GM21528 (cell line): ENCODE measurements at regions not wholly inside any gene's neighbourhood (a gene's known extent, or its start where the extent isn't known, plus 50 kb on each side); places are given as distances from the start of the nearest gene placed in this dataset.

Experiments used
- ATAC-seq: cut with Tn5 transposase; IDR thresholded peaks from one replicate; pipeline ENCODE4 v1.9.1; 2021; ENCODE audit warnings: mild to moderate bottlenecking, moderate library complexity; ENCODE audit not compliant: unreplicated experiment, low FRiP score

GRCh38 chr9:116039312-116039711 is 114.3 kb upstream of the PAPPA start:
- ATAC-seq: no peak

- no peak for ATAC-seq
Observed at GRCh38 chr9:116039893-116040292, 113.7 kb upstream of the PAPPA start.

- no peak for ATAC-seq
Observed at GRCh38 chr9:116042321-116042720, 111.3 kb upstream of the PAPPA start.

GRCh38 chr9:116045083-116045482 is 108.5 kb upstream of the PAPPA start:
- ATAC-seq: no peak

- no peak for ATAC-seq
Observed at GRCh38 chr9:116048081-116048480, 105.5 kb upstream of the PAPPA start.

GRCh38 chr9:116049456-116049855 is 104.1 kb upstream of the PAPPA start:
- ATAC-seq: no peak

GRCh38 chr9:116051528-116051927 is 102.1 kb upstream of the PAPPA start:
- ATAC-seq: no peak

- no peak for ATAC-seq
Observed at GRCh38 chr9:116055536-116055935, 98.1 kb upstream of the PAPPA start.

GRCh38 chr9:116057371-116057770 is 96.2 kb upstream of the PAPPA start:
- ATAC-seq: no peak

- no peak for ATAC-seq
Observed at GRCh38 chr9:116058421-116058820, 95.2 kb upstream of the PAPPA start.

GRCh38 chr9:116059466-116059865 is 94.1 kb upstream of the PAPPA start:
- ATAC-seq: no peak

GRCh38 chr9:116060631-116061030 is 93.0 kb upstream of the PAPPA start:
- no peak for ATAC-seq

GRCh38 chr9:116061546-116062205 is 91.9 kb upstream of the PAPPA start:
- ATAC-seq: no peak

GRCh38 chr9:116062206-116062550 is 91.4 kb upstream of the PAPPA start:
- ATAC-seq: no peak

- no peak for ATAC-seq
Observed at GRCh38 chr9:116064970-116065369, 88.6 kb upstream of the PAPPA start.

GRCh38 chr9:116066221-116066620 is 87.4 kb upstream of the PAPPA start:
- no peak for ATAC-seq

- no peak for ATAC-seq
Observed at GRCh38 chr9:116067566-116067965, 86.0 kb upstream of the PAPPA start.

- ATAC-seq: no peak
Observed at GRCh38 chr9:116070256-116070914, 83.2 kb upstream of the PAPPA start.

GRCh38 chr9:116072046-116072445 is 81.5 kb upstream of the PAPPA start:
- no peak for ATAC-seq

GRCh38 chr9:116073826-116074225 is 79.8 kb upstream of the PAPPA start:
- ATAC-seq: no peak

- ATAC-seq: no peak
Observed at GRCh38 chr9:116074658-116075057, 78.9 kb upstream of the PAPPA start.

- no peak for ATAC-seq
Observed at GRCh38 chr9:116075191-116075590, 78.4 kb upstream of the PAPPA start.
